GM18907 (cell line): ENCODE measurements at regions not wholly inside any gene's neighbourhood (a gene's known extent, or its start where the extent isn't known, plus 50 kb on each side); places are given as distances from the start of the nearest gene placed in this dataset.

Experiments
- ATAC-seq: cut with Tn5 transposase; IDR thresholded peaks from one replicate; pipeline ENCODE4 v1.9.1; 2021; ENCODE audit warnings: mild to moderate bottlenecking, moderate library complexity; ENCODE audit not compliant: unreplicated experiment

DNA sequence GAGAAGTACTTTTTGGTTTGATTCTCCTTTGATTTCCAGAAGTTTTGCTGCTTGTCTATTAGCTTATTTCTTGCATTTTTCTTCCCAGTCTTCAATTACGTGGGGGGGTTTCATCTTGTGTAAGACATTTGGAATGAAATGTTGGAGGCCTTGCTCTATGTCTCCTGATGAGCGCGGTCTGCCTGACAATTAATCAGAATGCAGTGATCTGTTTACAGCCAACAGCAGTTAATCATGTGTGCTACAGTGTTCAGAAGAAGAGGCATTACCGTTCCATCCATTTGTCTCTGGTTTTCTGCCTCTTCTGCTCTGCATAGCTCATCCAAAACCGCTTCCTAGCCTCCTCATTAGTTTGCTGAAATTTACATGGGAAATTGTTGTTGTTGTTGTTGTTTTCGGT lies 134.4 kb upstream of the ST6GAL2 start:
- no peak for ATAC-seq

DNA sequence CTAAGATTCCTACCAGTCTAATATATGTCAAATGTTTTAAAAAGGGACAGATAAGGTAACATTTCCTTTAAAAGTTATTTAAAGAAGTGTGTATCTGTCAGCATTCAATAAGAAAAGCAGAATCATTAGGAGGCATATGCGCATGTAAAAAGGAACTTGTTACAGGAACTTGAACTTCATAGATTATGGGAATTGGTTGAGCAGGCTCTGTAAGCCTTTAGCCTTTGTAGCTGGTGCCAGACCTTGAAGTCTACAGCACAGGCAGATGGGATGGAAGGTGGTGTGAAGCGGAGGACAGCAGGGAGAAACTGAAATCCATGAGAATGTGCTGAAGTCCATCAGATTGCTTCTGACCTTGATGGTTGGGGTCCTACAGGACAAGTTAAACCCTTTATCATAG lies 138.3 kb upstream of the ST6GAL2 start:
- no peak for ATAC-seq

DNA sequence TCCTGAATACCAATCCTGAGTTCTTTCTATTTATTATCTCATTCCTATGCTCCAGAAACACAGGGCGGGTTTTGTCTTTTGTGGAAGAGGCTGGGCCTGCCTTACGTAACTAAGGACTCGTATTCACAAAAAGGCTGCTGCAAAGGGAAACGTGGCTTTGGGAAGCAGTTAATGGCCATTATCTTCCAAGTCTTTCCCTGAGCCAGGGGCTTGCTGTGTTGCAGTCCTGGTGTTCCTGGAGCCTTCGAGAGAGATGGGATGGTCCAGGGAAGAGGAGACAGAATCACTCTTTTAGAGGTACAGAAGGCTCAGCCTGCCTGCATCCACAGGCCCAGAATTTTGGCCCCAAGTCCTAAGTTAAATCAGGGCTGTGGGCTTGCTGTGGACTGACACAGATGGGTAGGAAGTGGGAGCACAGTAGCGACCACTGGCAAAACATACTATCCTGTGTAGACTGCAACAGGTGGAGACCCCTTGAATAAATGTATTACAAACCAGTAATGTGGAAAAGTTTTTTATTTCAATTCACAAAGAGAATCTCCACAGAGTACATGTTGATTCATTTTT lies 139.4 kb upstream of the ST6GAL2 start:
- no peak for ATAC-seq

DNA sequence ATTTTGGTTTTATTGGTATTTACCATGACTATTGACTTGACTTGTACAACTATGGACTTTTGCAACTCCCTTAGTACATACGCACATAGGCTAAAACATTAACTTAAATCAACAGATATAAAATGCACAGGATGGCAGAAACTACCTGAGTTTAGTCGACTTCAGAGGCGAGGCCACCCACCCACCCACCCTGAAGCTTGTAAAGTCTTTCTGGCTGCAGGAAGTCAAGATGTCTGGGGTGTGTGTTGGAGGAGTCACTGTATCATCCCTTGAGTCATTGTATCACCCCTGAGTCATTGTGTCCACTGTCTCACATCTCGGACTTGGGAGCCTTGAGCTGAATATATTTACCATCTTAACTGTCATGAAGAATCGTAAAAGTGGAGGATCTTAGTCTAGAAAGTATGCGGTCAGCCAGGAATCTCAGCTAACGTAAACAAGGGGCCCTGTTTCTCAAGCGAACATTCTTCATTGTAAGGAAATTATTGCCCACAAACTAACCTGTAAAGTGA lies 140.0 kb upstream of the ST6GAL2 start:
- no peak for ATAC-seq

DNA sequence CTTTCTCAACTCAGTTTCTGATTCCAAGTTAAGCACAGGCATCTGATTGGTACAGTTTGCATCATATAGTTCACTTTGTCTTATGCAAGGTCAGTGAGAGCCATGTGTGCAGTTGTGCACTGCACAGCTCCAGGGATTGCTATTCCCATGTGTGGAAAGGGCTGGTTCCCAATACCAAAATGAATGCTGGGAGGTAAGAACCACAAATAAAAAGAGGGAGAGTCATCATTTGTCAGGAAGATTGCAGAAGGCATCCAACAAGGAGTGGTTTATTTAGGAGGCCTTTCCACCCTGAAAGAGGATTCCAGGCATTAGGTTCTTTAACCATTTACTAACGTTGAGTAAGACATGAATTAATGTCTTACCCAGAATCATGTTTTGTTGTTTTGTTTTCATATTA lies 141.2 kb upstream of the ST6GAL2 start:
- ATAC-seq = no peak

DNA sequence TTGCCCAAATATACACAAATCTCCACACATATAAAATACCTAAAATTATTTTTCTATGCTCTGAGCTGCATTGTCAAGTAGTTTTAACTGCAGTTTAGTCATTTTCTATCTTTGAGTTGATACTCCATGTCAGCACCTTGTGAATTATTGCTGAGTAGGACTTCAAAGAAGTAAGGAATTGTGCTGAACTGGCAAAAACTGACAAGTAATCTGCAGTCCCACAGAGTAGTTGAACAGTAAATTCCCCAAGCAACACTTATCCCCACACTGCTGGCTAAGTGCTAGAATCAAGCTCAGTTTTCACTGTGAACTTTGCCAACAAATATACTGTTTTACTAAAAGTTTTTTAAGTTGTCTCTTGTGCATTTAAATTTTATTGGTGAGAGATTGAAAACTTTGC lies 141.8 kb upstream of the ST6GAL2 start:
- ATAC-seq = no peak

DNA sequence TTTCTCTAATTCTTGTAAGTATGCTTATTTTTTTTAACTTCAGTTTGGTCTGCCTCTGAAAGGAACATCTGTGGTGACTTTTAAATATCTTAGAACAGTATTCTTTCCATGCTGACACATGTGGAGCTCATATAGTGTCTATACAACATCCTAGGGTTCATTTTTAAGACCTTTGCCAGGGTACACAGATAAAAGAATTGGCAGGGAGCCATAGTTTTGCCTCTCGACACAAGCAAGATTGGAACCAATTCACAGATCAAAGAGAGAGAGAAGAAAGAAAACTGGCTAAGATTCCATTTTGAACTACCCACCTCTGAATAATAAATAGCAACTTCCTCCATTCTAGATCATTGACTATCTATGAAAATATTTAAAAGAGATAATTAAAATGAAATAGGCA lies 142.7 kb upstream of the ST6GAL2 start:
- no peak for ATAC-seq

DNA sequence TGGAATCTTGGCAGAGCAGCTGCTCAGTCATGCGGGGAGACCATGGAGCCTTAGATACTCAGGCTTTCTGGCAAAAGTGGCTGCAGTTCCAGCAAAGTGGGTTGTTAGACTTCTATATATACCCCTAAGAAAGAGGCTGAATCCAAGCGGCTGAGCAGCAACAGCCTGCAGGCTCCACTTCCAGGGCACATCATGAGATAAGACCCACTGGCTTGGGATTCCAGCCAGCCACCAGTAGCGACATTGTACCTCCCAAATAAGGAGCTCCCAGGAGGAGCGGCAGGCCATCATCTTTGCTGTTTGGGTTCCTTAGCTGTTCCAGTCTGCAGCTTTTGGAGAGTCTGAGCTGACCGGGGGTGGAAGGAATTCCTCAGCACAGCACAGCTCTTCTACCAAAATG lies 150.3 kb upstream of the ST6GAL2 start:
- no peak for ATAC-seq

DNA sequence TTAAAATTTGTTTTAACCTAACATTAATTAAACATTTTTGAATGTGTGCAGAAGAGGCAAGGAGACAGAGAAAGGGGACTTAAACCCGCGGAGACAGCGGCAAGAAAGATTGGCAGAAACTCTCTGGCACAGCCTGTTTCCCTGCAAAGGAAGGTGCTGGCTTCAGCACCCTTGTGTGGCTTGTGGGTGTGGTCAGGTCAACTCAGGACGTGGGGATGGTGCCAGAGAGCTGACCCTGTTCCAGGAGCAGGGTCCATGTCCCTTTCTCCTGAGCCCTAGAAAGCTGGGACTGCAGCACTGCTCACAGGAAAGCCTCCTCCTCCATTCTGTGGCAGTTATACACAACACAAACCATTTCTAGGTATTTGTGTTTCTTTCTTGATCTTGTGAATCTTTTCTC lies 176.2 kb upstream of the ST6GAL2 start:
- no peak for ATAC-seq

DNA sequence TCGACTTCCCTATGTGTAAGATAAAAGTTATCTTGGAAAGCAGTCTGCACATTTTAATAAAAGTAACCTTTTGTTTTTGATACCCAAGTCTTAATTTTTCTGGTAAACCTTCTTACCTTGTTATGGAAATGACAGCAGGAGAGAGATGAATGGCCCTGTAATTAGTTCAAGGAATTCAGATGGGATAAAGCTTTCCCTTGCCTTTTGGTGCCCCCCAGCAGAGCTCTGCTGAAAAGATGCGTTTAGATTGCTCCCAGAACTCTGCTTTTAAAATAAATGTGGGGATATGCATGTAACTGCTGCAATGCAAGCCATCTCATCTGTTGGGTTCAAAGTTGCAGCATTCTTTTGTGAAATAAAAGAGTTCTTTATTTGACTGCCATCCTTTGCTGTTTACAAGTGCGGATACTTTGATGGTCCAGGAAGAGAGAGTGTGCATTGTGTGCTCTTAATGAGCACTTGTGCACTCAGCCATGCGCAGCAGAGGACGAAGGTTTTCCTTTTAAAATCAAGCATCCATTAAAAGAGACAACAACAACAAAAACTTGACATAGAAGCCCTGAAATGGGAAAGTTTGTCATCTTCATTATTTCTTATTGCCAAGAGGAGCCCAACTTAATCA lies 176.7 kb upstream of the ST6GAL2 start:
- ATAC-seq = no peak

DNA sequence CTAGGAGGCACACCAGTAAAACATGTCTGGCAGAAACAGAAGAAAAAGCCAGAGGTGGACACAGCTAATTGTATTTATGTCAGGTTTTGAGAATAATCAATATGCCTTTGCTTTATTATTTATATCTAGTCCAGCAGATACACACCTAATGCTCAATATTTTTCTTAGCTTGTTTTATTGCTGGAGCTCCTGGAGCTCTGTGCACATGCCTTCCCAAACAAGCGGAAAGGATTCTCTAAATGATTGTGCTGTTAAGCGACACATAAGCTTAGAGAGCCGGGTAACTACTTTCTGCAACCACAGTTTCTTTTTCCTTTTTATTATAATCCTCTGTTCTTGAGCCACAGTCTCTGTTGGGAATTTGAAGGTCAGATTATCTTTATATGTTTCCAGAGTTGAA lies 177.3 kb upstream of the ST6GAL2 start:
- no peak for ATAC-seq

DNA sequence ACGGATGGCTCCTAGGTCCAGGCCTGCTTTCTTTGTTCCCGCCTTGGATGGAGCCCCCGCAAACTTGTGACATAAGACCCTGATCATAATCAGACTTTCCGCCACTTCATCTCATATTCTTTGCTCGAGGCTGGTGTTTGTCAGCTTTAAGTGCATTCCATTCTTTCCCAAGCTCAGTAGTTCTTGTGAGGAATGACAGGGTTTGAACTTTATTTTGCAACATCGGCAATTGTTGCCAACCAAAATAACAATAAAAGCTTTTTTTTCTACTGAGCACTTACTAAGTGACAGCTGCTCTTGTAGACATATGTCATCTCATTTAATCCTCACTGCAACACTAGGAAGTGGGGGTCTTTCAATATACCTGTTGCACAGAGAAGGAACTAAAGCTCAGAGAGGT lies 178.8 kb upstream of the ST6GAL2 start:
- ATAC-seq = no peak

DNA sequence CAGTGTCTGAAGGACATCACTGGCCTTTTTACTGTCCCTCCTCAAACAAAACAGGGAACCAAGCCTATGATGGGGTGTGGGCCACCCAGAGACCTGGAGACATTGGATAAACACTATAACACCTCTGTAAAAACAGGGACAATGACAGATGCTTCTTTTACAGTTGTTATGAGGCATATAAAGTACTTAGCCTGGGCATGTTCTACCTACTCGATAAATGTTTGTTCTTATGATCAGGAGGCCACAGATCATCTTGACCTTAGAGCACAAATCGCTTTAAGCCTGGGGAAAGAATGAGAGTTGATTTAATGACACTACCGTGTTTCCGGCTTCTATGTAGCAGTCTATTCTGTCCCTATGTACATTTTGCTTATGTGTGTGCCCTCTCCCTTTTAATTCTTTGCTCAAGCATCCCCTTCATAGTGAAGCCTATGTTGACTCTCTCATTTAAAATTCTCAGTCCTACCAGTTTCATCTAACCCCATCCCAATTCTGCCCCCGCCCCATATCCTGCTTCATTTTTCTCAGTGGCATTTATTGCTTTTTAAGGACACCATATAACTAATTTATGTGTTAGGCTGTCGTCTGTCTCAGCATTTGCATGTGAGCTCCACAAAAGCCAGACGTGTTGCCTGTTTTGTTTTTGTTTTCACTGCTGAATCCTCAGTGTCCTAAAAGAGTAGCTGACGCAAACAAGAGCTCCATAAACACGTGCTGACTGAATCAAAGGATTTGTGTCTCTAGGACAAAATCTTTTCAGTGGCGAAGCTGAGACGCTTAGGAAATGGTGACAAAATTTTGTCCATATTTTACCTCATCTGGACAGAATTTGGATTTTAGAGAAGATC lies 182.3 kb upstream of the ST6GAL2 start:
- no peak for ATAC-seq

DNA sequence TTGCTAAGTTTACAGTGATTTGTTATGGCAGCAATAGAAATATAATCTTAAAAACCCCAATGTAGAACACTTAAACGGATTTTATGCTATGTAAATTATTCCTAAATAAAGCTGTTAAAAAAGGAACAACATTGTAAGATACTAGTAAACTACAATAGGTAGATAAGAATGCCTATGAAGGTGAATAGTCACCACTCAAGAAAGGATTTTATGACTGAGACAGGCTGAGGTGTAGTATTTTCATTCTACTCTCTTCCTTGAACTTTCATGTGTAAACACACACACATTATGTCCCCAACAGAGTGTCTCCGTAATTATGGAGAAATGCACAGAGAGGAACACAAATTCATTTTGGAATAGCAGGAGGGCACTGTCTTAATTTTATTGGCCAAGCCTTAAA lies 183.9 kb upstream of the ST6GAL2 start:
- ATAC-seq = no peak

DNA sequence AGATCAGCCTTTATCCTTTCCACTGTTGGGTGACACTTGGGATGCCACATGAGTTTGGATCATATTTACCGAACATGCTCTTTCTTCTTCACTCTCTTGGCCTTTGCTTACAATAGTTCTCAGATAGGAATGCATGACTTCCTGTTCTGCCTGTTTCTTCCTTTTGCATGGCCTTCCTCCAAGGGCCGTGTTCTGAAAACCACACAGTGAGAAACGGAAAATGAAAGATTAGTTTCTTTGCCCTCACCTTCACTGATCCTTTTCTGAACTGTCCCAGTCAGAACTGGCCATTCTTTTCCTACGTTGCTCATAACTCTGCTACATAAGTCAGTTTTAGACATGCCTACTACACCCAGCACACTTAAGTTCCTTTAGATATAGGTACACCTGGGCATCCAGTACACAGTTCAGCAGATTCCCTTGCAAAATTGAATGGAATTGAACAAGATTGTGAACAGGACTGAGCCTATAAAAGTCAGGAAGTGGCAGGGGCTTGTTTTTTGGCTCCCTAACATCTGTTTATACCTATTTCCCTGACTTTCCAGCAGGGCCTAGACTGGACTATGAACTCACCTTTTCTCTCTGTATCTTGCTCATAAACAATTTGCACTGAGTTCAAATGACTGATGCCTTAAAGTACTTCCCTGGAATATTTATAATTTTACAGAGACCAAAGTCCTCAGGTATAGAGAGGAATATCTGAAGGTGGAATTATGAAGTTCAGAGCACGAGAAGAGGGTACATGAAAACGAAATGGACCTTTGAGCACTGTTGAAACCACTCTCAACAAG lies 186.4 kb upstream of the ST6GAL2 start:
- no peak for ATAC-seq

DNA sequence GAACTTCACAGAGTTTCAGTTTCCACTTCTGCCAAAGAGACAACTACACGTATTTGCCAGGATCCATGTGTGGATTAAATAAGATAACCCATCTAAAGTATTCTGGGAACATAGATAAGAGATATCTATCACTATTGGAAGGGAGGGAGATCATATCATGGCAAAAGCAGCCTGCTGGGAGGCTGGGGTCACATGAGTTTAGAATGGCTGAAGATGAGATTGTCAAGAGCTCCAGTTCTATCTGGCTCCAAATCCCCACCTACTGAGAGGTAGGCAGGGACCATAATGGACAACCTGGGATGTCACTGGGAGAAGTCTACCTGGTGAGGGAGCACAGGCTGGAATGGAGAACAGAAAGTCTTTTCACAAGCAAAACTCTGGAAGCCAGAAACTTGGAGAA lies 192.6 kb upstream of the ST6GAL2 start:
- no peak for ATAC-seq

DNA sequence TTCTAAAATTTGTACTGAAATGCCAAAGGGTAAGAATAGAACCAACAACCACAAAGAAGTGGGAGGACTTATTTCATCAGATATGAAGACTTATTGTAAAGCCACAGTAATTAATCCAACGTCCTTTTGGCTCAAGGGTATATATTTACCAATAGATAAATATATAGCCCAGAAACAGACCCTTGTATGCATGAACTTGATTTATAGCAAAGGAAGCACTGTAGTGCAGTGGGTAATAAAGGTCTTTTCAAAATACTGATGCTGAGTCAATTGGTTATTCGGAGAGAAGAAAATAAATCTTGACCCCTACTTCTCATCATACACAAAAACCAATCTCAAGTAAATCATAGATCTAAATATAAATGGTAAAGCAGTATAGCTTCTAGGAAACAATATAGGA lies 200.5 kb upstream of the ST6GAL2 start:
- ATAC-seq = no peak

DNA sequence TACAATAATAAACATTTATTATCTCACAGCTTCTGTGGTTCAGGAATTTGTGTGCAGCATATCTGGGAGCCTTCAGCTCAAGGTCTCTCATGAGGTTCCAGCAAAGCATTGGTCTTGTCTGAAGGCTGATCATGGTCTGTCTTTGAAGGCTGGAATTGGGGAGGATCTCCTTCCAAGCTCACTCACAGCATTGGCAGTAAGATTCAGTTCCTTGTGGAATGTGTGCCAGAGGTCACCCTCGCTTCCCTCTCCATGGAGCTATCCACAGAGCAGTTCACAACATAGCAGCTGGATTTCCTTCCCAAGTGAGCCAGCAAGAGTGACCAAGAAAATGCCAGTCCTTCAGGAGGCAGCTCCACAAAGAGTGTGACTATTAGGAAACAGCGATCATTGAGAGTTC lies 202.2 kb upstream of the ST6GAL2 start:
- ATAC-seq = no peak

DNA sequence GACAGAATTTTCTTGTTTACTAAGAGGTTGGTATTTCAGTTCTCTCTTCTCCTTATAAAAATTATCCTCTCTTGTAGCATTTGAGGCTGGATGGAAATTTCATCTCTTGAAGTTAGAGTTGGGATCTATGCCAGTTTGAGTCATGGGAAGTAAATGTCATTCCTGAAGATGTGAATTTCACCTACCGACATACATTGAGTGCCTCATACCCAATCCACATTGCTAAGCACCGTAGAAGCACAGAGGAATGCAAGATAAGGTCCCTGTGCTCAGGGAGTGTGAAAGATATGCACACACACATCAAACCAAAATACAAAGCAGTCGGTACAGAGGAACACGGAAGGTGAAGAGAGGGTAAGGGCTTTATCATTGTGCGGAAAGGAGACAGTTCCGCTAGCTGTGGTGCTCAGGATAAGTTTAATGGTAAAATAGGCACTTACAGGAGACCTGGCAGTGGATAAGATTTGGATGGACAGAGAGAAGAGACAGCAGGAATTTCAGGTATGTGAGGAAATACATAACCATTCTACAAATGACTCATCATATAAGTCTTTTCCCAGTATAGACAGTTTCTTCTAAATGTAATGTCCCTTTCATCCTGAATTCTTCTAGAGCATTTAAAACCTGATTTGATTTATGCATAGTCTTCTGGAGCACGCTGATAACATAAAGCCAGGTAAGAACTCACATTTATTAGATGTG lies 205.3 kb upstream of the ST6GAL2 start:
- no peak for ATAC-seq

DNA sequence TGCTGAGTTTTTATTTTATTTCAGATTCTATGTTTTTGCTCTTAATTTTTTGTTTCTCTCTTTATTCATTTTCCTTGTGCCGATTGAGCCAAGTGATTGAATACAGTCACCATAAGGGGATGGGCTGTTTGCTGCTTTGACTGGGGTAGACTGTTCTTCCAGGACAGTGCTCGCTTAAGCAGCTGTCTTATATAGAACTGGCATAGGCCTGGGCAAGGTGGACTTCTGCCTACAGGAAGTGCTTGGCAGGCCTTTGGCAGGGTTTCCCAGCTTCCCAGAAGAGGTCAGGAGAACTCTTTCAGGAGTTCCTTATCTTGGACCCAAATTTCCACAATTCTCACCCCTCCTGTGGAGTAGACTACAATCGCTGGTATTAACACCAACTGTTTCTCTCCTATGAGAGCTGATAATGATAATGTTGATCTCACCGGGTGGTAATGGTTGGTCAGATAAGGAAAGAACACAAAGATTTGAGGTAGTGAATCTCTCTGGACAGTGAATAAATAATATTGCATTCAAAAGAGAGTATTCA lies 207.5 kb upstream of the ST6GAL2 start:
- ATAC-seq = no peak
